Upper lobe of right lung (tissue), 1 donor: ENCODE measurements at regions not wholly inside any gene's neighbourhood (a gene's known extent, or its start where the extent isn't known, plus 50 kb on each side); places are given as distances from the start of the nearest gene placed in this dataset.
"Not testable (repeated sequence)": the region's sequence is repeated elsewhere in the genome, so short reads cannot be mapped to it uniquely, and the experiment has no call there.

Experiments
- ATAC-seq: fragments of 200-7000 bp; cut with Tn5 transposase; one replicate; pipeline ENCODE4 v1.9.1; 2020; ENCODE audit warnings: mild to moderate bottlenecking, moderate library complexity
- DNase-seq: peaks from one replicate; pipeline ENCODE4 v3.0.0-alpha.2; 2020
- H3K27ac ChIP-seq: fragments of 200-600 bp; one replicate; pipeline ENCODE4 v1.8.0; 2022
- H3K27me3 ChIP-seq: fragments of 200-600 bp; one replicate; pipeline ENCODE4 v1.8.0; 2022; ENCODE audit warnings: mild to moderate bottlenecking
- H3K36me3 ChIP-seq: fragments of 200-600 bp; one replicate; pipeline ENCODE4 v1.8.0; 2022
- H3K4me1 ChIP-seq: fragments of 200-600 bp; one replicate; pipeline ENCODE4 v1.8.0; 2022
- H3K4me3 ChIP-seq: fragments of 200-600 bp; one replicate; pipeline ENCODE4 v1.8.0; 2022; ENCODE audit warnings: mild to moderate bottlenecking
- H3K9me3 ChIP-seq: fragments of 200-600 bp; one replicate; pipeline ENCODE4 v1.8.0; 2022
- intact Hi-C: fragments of 100-400 bp; cut with DNase I; formaldehyde crosslinking; loops from one replicate; pipeline ENCODE4 v1.11.0; 2022
- TF ChIP-seq, protein P1 (sequence below): fragments of 200-600 bp; IDR thresholded peaks from one replicate; pipeline ENCODE4 v1.8.0; 2022; ENCODE audit warnings: antibody characterized with exemption
- donor health status: DM: no; HTN: yes; CAD: no; lungs with severe emphysema.

GRCh38 chrX:55356609-55357008 is 91.9 kb upstream of the PAGE3 start:
- intact Hi-C loops: no loop called here
- no peaks in the 10 kb centered on the region for H3K27me3 ChIP-seq
- ATAC-seq: no peak

GRCh38 chrX:55357236-55357635 is 92.5 kb upstream of the PAGE3 start:
- Histone ChIP-seq H3K27me3 (no peaks in the 10 kb centered on the region), H3K27ac (no peak overlapping the region), H3K9me3 (no peaks in the 10 kb centered on the region), H3K4me3 (no peak overlapping the region), H3K4me1 (no peaks in the 10 kb centered on the region), H3K36me3 (no peaks in the 10 kb centered on the region)
- intact Hi-C loops: no loop called here
- ATAC-seq (no peak), DNase-seq (no peak)
- TF ChIP-seq, protein P1, sequence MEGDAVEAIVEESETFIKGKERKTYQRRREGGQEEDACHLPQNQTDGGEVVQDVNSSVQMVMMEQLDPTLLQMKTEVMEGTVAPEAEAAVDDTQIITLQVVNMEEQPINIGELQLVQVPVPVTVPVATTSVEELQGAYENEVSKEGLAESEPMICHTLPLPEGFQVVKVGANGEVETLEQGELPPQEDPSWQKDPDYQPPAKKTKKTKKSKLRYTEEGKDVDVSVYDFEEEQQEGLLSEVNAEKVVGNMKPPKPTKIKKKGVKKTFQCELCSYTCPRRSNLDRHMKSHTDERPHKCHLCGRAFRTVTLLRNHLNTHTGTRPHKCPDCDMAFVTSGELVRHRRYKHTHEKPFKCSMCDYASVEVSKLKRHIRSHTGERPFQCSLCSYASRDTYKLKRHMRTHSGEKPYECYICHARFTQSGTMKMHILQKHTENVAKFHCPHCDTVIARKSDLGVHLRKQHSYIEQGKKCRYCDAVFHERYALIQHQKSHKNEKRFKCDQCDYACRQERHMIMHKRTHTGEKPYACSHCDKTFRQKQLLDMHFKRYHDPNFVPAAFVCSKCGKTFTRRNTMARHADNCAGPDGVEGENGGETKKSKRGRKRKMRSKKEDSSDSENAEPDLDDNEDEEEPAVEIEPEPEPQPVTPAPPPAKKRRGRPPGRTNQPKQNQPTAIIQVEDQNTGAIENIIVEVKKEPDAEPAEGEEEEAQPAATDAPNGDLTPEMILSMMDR: no peak

More at GRCh38 chrX:55356609-55357008, 91.9 kb upstream of the PAGE3 start:
- no peaks in the 10 kb centered on the region for H3K4me1 ChIP-seq
- no peak overlapping the region for H3K27ac ChIP-seq
- no peak for DNase-seq
- H3K36me3 ChIP-seq: no peaks in the 10 kb centered on the region
- no peaks in the 10 kb centered on the region for H3K9me3 ChIP-seq
- no peak overlapping the region for H3K4me3 ChIP-seq
- TF ChIP-seq, protein P1: no peak

- Histone ChIP-seq H3K9me3 (no peaks in the 10 kb centered on the region), H3K36me3 (no peaks in the 10 kb centered on the region), H3K4me1 (no peaks in the 10 kb centered on the region), H3K4me3 (no peak overlapping the region), H3K27ac (no peak overlapping the region), H3K27me3 (no peaks in the 10 kb centered on the region)
- TF ChIP-seq, protein P1: no peak
- intact Hi-C loops: no loop called here
- DNase-seq (no peak), ATAC-seq (no peak)
Measured at GRCh38 chrX:55379396-55379795, 72.5 kb upstream of the MAGEH1 start.

DNA sequence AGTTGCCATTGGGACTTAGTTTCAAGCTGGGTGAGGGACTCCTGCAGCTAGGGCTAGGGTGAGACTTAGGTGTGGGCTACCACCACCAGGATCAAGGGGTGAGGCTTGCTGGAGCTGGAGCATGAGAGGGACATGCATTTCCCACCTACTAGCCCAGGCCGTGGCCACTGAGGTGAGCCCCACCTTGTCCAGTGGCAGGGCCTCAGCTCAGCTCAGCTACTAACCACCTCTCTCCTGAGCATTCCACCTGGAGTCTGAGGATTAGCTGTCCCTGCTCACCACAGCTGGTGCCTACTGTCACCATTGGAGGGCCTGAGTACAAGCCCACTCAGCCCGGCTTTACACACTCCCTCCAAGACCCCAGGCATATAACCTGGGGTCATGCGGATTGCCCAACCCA is 62.6 kb upstream of the MAGEH1 start:
- H3K9me3 ChIP-seq: no peaks in the 10 kb centered on the region
- no peak overlapping the region for H3K27ac ChIP-seq
- H3K4me3 ChIP-seq: no peak overlapping the region
- no peaks in the 10 kb centered on the region for H3K4me1 ChIP-seq
- no peaks in the 10 kb centered on the region for H3K36me3 ChIP-seq
- H3K27me3 ChIP-seq: no peaks in the 10 kb centered on the region
- intact Hi-C loops: no loop called here
- DNase-seq: no peak
- TF ChIP-seq, protein P1: no peak
- ATAC-seq: no peak

DNA sequence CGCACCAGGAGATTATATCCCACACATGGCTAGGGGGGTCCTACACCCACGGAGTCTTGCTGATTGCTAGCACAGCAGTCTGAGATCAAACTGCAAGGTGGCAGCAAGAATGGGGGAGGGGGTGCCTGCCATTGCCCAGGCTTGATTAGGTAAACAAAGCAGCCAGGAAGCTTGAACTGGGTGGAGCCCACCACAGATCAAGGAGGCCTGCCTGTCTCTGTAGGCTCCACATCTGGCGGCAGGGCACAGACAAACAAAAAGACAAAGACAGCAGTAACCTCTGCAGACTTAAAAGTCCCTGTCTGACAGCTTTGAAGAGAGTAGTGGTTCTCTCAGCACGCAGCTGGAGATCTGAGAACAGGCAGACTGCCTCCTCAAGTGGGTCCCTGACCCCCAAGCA is 55.1 kb upstream of the MAGEH1 start:
- H3K27ac ChIP-seq, ATAC-seq: not testable (repeated sequence)

More for the DNA sequence above, 55.1 kb upstream of the MAGEH1 start:
- intact Hi-C loops, H3K4me3 ChIP-seq, H3K9me3 ChIP-seq, H3K27me3 ChIP-seq, H3K4me1 ChIP-seq, H3K36me3 ChIP-seq, DNase-seq: not testable (repeated sequence)
